ENCODE measurements at regions not wholly inside any gene's neighbourhood (a gene's known extent, or its start where the extent isn't known, plus 50 kb on each side); places are given as distances from the start of the nearest gene placed in this dataset.

- DNase-seq (ENCODE audit: low read depth) = no peak
- in situ Hi-C loops (cut with HindIII; ENCODE audit: low pct_unique_long_range_greater_than_20kb, low sequenced_read_pairs) = no loop called here
Measured at GRCh38 chr1:38365242-38365641, 318.6 kb upstream of the POU3F1 start.

- no peak for DNase-seq (ENCODE audit: low read depth)
- in situ Hi-C loops (cut with HindIII; ENCODE audit: low pct_unique_long_range_greater_than_20kb, low sequenced_read_pairs) = no loop called here
Measured at GRCh38 chr1:38361566-38361965, 315.0 kb upstream of the POU3F1 start.

GRCh38 chr1:38360807-38361206 is 314.2 kb upstream of the POU3F1 start:
- in situ Hi-C loops (cut with HindIII; ENCODE audit: low pct_unique_long_range_greater_than_20kb, low sequenced_read_pairs) = no loop called here
- no peak for DNase-seq (ENCODE audit: low read depth)

GRCh38 chr1:38353956-38354355 is 307.4 kb upstream of the POU3F1 start:
- no peak for DNase-seq (ENCODE audit: low read depth)
- in situ Hi-C loops (cut with HindIII; ENCODE audit: low pct_unique_long_range_greater_than_20kb, low sequenced_read_pairs) = no loop called here

GRCh38 chr1:38352869-38353268 is 306.3 kb upstream of the POU3F1 start:
- no peak for DNase-seq (ENCODE audit: low read depth)
- in situ Hi-C loops (cut with HindIII; ENCODE audit: low pct_unique_long_range_greater_than_20kb, low sequenced_read_pairs) = no loop called here

- in situ Hi-C loops (cut with HindIII; ENCODE audit: low pct_unique_long_range_greater_than_20kb, low sequenced_read_pairs) = no loop called here
Measured at GRCh38 chr1:38347446-38348175, 301.0 kb upstream of the POU3F1 start.

GRCh38 chr1:38344716-38345115 is 298.1 kb upstream of the POU3F1 start:
- DNase-seq (ENCODE audit: low read depth) = no peak
- in situ Hi-C loops (cut with HindIII; ENCODE audit: low pct_unique_long_range_greater_than_20kb, low sequenced_read_pairs) = no loop called here

More at GRCh38 chr1:38347446-38348175, 301.0 kb upstream of the POU3F1 start:
- DNase-seq (ENCODE audit: low read depth) = no peak

GRCh38 chr1:38341694-38342093 is 295.1 kb upstream of the POU3F1 start:
- no peak for DNase-seq (ENCODE audit: low read depth)
- in situ Hi-C loops (cut with HindIII; ENCODE audit: low pct_unique_long_range_greater_than_20kb, low sequenced_read_pairs) = no loop called here

- DNase-seq (ENCODE audit: low read depth) = no peak
- in situ Hi-C loops (cut with HindIII; ENCODE audit: low pct_unique_long_range_greater_than_20kb, low sequenced_read_pairs) = no loop called here
Measured at GRCh38 chr1:38340409-38340808, 293.8 kb upstream of the POU3F1 start.

- in situ Hi-C loops (cut with HindIII; ENCODE audit: low pct_unique_long_range_greater_than_20kb, low sequenced_read_pairs) = no loop called here
- DNase-seq (ENCODE audit: low read depth) = no peak
Measured at GRCh38 chr1:38337711-38338110, 291.1 kb upstream of the POU3F1 start.

GRCh38 chr1:38336961-38337360 is 290.4 kb upstream of the POU3F1 start:
- in situ Hi-C loops (cut with HindIII; ENCODE audit: low pct_unique_long_range_greater_than_20kb, low sequenced_read_pairs) = no loop called here
- DNase-seq (ENCODE audit: low read depth) = no peak

- DNase-seq (ENCODE audit: low read depth) = no peak
- in situ Hi-C loops (cut with HindIII; ENCODE audit: low pct_unique_long_range_greater_than_20kb, low sequenced_read_pairs) = no loop called here
Measured at GRCh38 chr1:38336301-38336923, 289.8 kb upstream of the POU3F1 start.

- DNase-seq (ENCODE audit: low read depth) = no peak
- in situ Hi-C loops (cut with HindIII; ENCODE audit: low pct_unique_long_range_greater_than_20kb, low sequenced_read_pairs) = no loop called here
Measured at GRCh38 chr1:38334930-38335592, 288.5 kb upstream of the POU3F1 start.

GRCh38 chr1:38332649-38333310 is 286.2 kb upstream of the POU3F1 start:
- no peak for DNase-seq (ENCODE audit: low read depth)
- in situ Hi-C loops (cut with HindIII; ENCODE audit: low pct_unique_long_range_greater_than_20kb, low sequenced_read_pairs) = no loop called here

GRCh38 chr1:38331496-38332210 is 285.1 kb upstream of the POU3F1 start:
- DNase-seq (ENCODE audit: low read depth) = no peak
- in situ Hi-C loops (cut with HindIII; ENCODE audit: low pct_unique_long_range_greater_than_20kb, low sequenced_read_pairs) = no loop called here

- no peak for DNase-seq (ENCODE audit: low read depth)
- in situ Hi-C loops (cut with HindIII; ENCODE audit: low pct_unique_long_range_greater_than_20kb, low sequenced_read_pairs) = no loop called here
Measured at GRCh38 chr1:38330799-38331198, 284.2 kb upstream of the POU3F1 start.

- no peak for DNase-seq (ENCODE audit: low read depth)
- in situ Hi-C loops (cut with HindIII; ENCODE audit: low pct_unique_long_range_greater_than_20kb, low sequenced_read_pairs) = no loop called here
Measured at GRCh38 chr1:38329644-38330043, 283.1 kb upstream of the POU3F1 start.

- DNase-seq (ENCODE audit: low read depth) = no peak
- in situ Hi-C loops (cut with HindIII; ENCODE audit: low pct_unique_long_range_greater_than_20kb, low sequenced_read_pairs) = no loop called here
Measured at GRCh38 chr1:38328278-38329035, 281.9 kb upstream of the POU3F1 start.
